ENCODE measurements at regions not wholly inside any gene's neighbourhood (a gene's known extent, or its start where the extent isn't known, plus 50 kb on each side); places are given as distances from the start of the nearest gene placed in this dataset.
"Not testable (repeated sequence)": the region's sequence is repeated elsewhere in the genome, so short reads cannot be mapped to it uniquely, and the experiment has no call there.

GRCh38 chr21:35833991-35834390 is 226.3 kb downstream of the SETD4 start:
- DNase-seq (ENCODE audit: low read depth, low spot score): no peak

GRCh38 chr21:35833388-35833787 is 226.9 kb downstream of the SETD4 start:
- no peak for DNase-seq (ENCODE audit: low read depth, low spot score)

More at GRCh38 chr21:35833991-35834390, 226.3 kb downstream of the SETD4 start:
- in situ Hi-C loops (cut with HindIII; ENCODE audit: low pct_unique_long_range_greater_than_20kb, low sequenced_read_pairs): no loop called here

GRCh38 chr21:35831230-35831629 is 229.1 kb downstream of the SETD4 start:
- in situ Hi-C loops (cut with HindIII; ENCODE audit: low pct_unique_long_range_greater_than_20kb, low sequenced_read_pairs): no loop called here
- DNase-seq (ENCODE audit: low read depth, low spot score): no peak

More at GRCh38 chr21:35833388-35833787, 226.9 kb downstream of the SETD4 start:
- in situ Hi-C loops (cut with HindIII; ENCODE audit: low pct_unique_long_range_greater_than_20kb, low sequenced_read_pairs): no loop called here

- no peak for DNase-seq (ENCODE audit: low read depth, low spot score)
- in situ Hi-C loops (cut with HindIII; ENCODE audit: low pct_unique_long_range_greater_than_20kb, low sequenced_read_pairs): no loop called here
These were observed 231.3 kb downstream of the SETD4 start for GRCh38 chr21:35829067-35829466.

- in situ Hi-C loops (cut with HindIII; ENCODE audit: low pct_unique_long_range_greater_than_20kb, low sequenced_read_pairs): no loop called here
- no peak for DNase-seq (ENCODE audit: low read depth, low spot score)
These were observed 232.2 kb downstream of the SETD4 start for GRCh38 chr21:35828161-35828560.

- peak; percentile 48 for DNase-seq (ENCODE audit: low read depth, low spot score)
- in situ Hi-C loops (cut with HindIII; ENCODE audit: low pct_unique_long_range_greater_than_20kb, low sequenced_read_pairs): no loop called here
These were observed 233.3 kb downstream of the SETD4 start for GRCh38 chr21:35827004-35827403.

GRCh38 chr21:35825370-35826353 is 234.7 kb downstream of the SETD4 start:
- no peak for DNase-seq (ENCODE audit: low read depth, low spot score)
- in situ Hi-C loops (cut with HindIII; ENCODE audit: low pct_unique_long_range_greater_than_20kb, low sequenced_read_pairs): no loop called here

- in situ Hi-C loops (cut with HindIII; ENCODE audit: low pct_unique_long_range_greater_than_20kb, low sequenced_read_pairs): no loop called here
- DNase-seq (ENCODE audit: low read depth, low spot score): no peak
These were observed 236.2 kb downstream of the SETD4 start for GRCh38 chr21:35824136-35824535.

GRCh38 chr21:35819134-35819533 is 241.2 kb downstream of the SETD4 start:
- DNase-seq (ENCODE audit: low read depth, low spot score): no peak
- in situ Hi-C loops (cut with HindIII; ENCODE audit: low pct_unique_long_range_greater_than_20kb, low sequenced_read_pairs): no loop called here

- in situ Hi-C loops (cut with HindIII; ENCODE audit: low pct_unique_long_range_greater_than_20kb, low sequenced_read_pairs): no loop called here
- no peak for DNase-seq (ENCODE audit: low read depth, low spot score)
These were observed 241.7 kb downstream of the SETD4 start for GRCh38 chr21:35818597-35818996.

GRCh38 chr21:35814858-35815619 is 245.3 kb downstream of the SETD4 start:
- in situ Hi-C loops (cut with HindIII; ENCODE audit: low pct_unique_long_range_greater_than_20kb, low sequenced_read_pairs): no loop called here

GRCh38 chr21:35812679-35813078 is 247.6 kb downstream of the SETD4 start:
- in situ Hi-C loops (cut with HindIII; ENCODE audit: low pct_unique_long_range_greater_than_20kb, low sequenced_read_pairs): no loop called here
- DNase-seq (ENCODE audit: low read depth, low spot score): no peak

More at GRCh38 chr21:35814858-35815619, 245.3 kb downstream of the SETD4 start:
- no peak for DNase-seq (ENCODE audit: low read depth, low spot score)

GRCh38 chr21:35811191-35811806 is 249.0 kb downstream of the SETD4 start:
- in situ Hi-C loops (cut with HindIII; ENCODE audit: low pct_unique_long_range_greater_than_20kb, low sequenced_read_pairs): no loop called here
- no peak for DNase-seq (ENCODE audit: low read depth, low spot score)

GRCh38 chr21:35810431-35810970 is 249.8 kb downstream of the SETD4 start:
- in situ Hi-C loops (cut with HindIII; ENCODE audit: low pct_unique_long_range_greater_than_20kb, low sequenced_read_pairs): no loop called here
- no peak for DNase-seq (ENCODE audit: low read depth, low spot score)

GRCh38 chr21:35801391-35801790 is 258.9 kb downstream of the SETD4 start:
- DNase-seq (ENCODE audit: low read depth, low spot score): no peak
- in situ Hi-C loops (cut with HindIII; ENCODE audit: low pct_unique_long_range_greater_than_20kb, low sequenced_read_pairs): no loop called here

- in situ Hi-C loops (cut with HindIII; ENCODE audit: low pct_unique_long_range_greater_than_20kb, low sequenced_read_pairs); DNase-seq (ENCODE audit: low read depth, low spot score): not testable (repeated sequence)
These were observed 259.4 kb downstream of the SETD4 start for GRCh38 chr21:35800796-35801385.

GRCh38 chr21:35796844-35797243 is 263.5 kb downstream of the SETD4 start:
- in situ Hi-C loops (cut with HindIII; ENCODE audit: low pct_unique_long_range_greater_than_20kb, low sequenced_read_pairs): no loop called here
- peak; percentile 56 for DNase-seq (ENCODE audit: low read depth, low spot score)
